IPS-15b (cell line): ENCODE measurements at regions not wholly inside any gene's neighbourhood (a gene's known extent, or its start where the extent isn't known, plus 50 kb on each side); places are given as distances from the start of the nearest gene placed in this dataset.

Source experiments
- H3K27me3 ChIP-seq: one replicate; pipeline ENCODE4 v1.6.1; 2013; ENCODE audit warnings: low read length; ENCODE audit not compliant: control insufficient read depth, insufficient read depth
- H3K36me3 ChIP-seq: one replicate; pipeline ENCODE4 v1.6.1; 2013; ENCODE audit warnings: low read length; ENCODE audit not compliant: control insufficient read depth, insufficient read depth
- H3K4me1 ChIP-seq: one replicate; pipeline ENCODE4 v1.6.1; 2013; ENCODE audit warnings: mild to moderate bottlenecking, low read length; ENCODE audit not compliant: control insufficient read depth, insufficient read depth
- H3K4me3 ChIP-seq: one replicate; pipeline ENCODE4 v1.5.1; 2013; ENCODE audit warnings: low read depth, low read length
- H3K9ac ChIP-seq: one replicate; pipeline ENCODE4 v1.6.1; 2013; ENCODE audit warnings: low read depth, mild to moderate bottlenecking, low read length
- H3K9me3 ChIP-seq: one replicate; pipeline ENCODE4 v1.6.1; 2013; ENCODE audit warnings: mild to moderate bottlenecking, low read length; ENCODE audit not compliant: control insufficient read depth, insufficient read depth

- no peaks in the 10 kb centered on the region for H3K9me3 ChIP-seq
- H3K4me3 ChIP-seq: no peak overlapping the region
- H3K27me3 ChIP-seq: no peaks in the 10 kb centered on the region
- H3K36me3 ChIP-seq: no peaks in the 10 kb centered on the region
- H3K4me1 ChIP-seq: peaks cover 29% of the 10 kb centered on the region
- no peak overlapping the region for H3K9ac ChIP-seq
Measured at GRCh38 chr5:89706731-89707130, 702.8 kb downstream of the CETN3 start.

- Histone ChIP-seq H3K9me3 (no peaks in the 10 kb centered on the region), H3K4me3 (no peak overlapping the region), H3K9ac (no peak overlapping the region), H3K36me3 (no peaks in the 10 kb centered on the region), H3K27me3 (no peaks in the 10 kb centered on the region), H3K4me1 (peaks cover 29% of the 10 kb centered on the region)
Measured at GRCh38 chr5:89703817-89704216, 705.7 kb downstream of the CETN3 start.

DNA sequence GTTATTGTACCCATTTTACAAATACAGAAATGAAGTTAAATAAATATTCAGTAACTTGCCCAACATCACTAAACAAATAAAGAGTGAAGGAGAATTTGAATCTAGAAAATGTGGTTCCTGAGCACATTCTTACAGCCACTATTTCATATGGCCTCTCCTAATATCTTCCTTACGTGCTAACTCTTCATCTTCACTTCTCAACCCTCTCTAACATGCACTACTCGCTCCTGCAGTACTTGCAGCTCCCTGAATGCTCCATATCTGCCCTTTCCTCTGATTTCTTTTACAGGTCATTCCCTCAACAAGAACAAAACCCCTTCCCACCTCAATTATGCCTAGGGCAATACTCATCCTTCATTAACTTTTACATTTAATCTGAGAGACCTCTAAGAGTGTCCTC, 711.5 kb downstream of the CETN3 start:
- Histone ChIP-seq H3K9ac (no peak overlapping the region), H3K4me3 (no peak overlapping the region), H3K27me3 (no peaks in the 10 kb centered on the region), H3K9me3 (no peaks in the 10 kb centered on the region), H3K4me1 (peaks cover 8% of the 10 kb centered on the region), H3K36me3 (no peaks in the 10 kb centered on the region)

GRCh38 chr5:89697581-89697980, 712.0 kb downstream of the CETN3 start:
- no peaks in the 10 kb centered on the region for H3K27me3 ChIP-seq
- no peak overlapping the region for H3K4me3 ChIP-seq
- peaks cover 8% of the 10 kb centered on the region for H3K4me1 ChIP-seq
- H3K36me3 ChIP-seq: no peaks in the 10 kb centered on the region
- no peaks in the 10 kb centered on the region for H3K9me3 ChIP-seq
- no peak overlapping the region for H3K9ac ChIP-seq

DNA sequence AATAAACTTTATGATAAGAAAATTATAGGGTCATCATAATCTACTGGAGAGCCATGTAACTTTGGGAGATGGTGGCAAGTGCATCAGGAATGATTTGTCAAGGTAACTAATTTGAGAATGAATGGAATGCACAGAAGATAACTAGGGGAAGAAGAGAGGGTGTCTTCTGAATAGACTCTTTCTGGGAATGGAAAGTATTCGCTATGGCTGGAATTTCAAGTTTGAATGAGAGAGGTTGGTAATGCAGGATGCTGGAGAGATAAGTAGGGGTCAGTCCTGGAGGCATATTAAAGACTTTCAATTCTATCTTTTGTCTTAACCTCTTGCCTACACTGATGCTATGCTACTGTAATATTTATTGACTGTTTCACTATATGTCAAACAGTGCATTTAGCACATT, 714.2 kb downstream of the CETN3 start:
- no peak overlapping the region for H3K4me3 ChIP-seq
- H3K4me1 ChIP-seq: peaks cover 8% of the 10 kb centered on the region
- no peak overlapping the region for H3K9ac ChIP-seq
- no peaks in the 10 kb centered on the region for H3K9me3 ChIP-seq
- H3K27me3 ChIP-seq: no peaks in the 10 kb centered on the region
- no peaks in the 10 kb centered on the region for H3K36me3 ChIP-seq

DNA sequence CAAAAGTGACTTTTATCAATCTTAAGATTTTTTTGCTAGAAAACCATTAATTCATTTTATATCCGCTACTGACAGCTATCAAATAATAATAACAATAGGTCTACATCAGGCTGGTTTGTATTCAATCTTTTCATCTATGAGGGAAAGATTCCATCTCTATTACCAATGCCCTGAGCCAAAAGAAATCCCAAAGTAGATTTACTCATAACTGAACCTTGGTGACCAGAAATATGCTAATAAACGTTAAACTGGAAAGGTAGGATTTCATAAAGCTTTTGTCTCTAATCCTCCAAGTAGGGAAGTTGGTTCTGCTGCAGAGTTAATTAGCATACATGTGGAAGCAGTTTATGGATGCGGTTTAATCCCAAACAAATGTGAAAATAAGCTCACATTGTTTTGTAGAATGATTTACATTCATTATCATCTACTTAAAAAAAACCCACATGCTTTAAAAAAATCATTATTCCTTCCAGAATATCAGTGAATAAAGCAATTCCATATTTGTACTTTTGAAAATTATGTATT, 715.5 kb downstream of the CETN3 start:
- Histone ChIP-seq H3K4me1 (peaks cover 8% of the 10 kb centered on the region), H3K9me3 (no peaks in the 10 kb centered on the region), H3K36me3 (no peaks in the 10 kb centered on the region), H3K9ac (no peak overlapping the region), H3K4me3 (no peak overlapping the region), H3K27me3 (no peaks in the 10 kb centered on the region)

GRCh38 chr5:89690331-89690730, 719.2 kb downstream of the CETN3 start:
- H3K4me1 ChIP-seq: peaks cover under 1% of the 10 kb centered on the region
- no peaks in the 10 kb centered on the region for H3K9me3 ChIP-seq
- no peak overlapping the region for H3K9ac ChIP-seq
- no peak overlapping the region for H3K4me3 ChIP-seq
- no peaks in the 10 kb centered on the region for H3K36me3 ChIP-seq
- no peaks in the 10 kb centered on the region for H3K27me3 ChIP-seq

GRCh38 chr5:89686081-89686765, 723.3 kb downstream of the CETN3 start:
- no peaks in the 10 kb centered on the region for H3K27me3 ChIP-seq

GRCh38 chr5:89676634-89677033, 732.9 kb downstream of the CETN3 start:
- Histone ChIP-seq H3K9ac (no peak overlapping the region), H3K9me3 (no peaks in the 10 kb centered on the region), H3K27me3 (no peaks in the 10 kb centered on the region), H3K4me1 (peaks cover 3% of the 10 kb centered on the region), H3K4me3 (no peak overlapping the region), H3K36me3 (no peaks in the 10 kb centered on the region)

More at GRCh38 chr5:89686081-89686765, 723.3 kb downstream of the CETN3 start:
- Histone ChIP-seq H3K36me3 (no peaks in the 10 kb centered on the region), H3K4me3 (no peak overlapping the region), H3K9me3 (no peaks in the 10 kb centered on the region), H3K4me1 (no peaks in the 10 kb centered on the region), H3K9ac (no peak overlapping the region)

GRCh38 chr5:89673019-89673418, 736.5 kb downstream of the CETN3 start:
- Histone ChIP-seq H3K36me3 (no peaks in the 10 kb centered on the region), H3K9me3 (no peaks in the 10 kb centered on the region), H3K9ac (no peak overlapping the region), H3K27me3 (no peaks in the 10 kb centered on the region), H3K4me3 (no peak overlapping the region), H3K4me1 (peaks cover 3% of the 10 kb centered on the region)

DNA sequence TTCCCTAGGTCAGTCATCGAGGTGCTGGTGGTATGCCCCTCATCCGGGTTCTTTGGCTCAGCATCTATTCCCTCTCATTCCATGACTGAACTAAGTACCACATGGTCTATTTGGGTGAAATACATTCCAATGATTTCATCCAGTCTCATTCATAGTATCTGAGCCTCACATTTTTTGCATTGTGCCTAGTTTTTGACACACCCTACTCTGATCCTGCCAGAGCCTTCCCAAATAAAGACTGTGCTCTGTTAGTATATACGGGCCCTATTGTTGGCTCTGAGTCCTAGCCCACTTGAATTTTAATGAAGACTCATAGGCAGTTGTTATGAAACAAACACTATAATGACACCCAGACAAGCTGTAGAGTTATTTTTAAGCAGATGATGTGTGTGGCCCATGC, 740.7 kb downstream of the CETN3 start:
- no peaks in the 10 kb centered on the region for H3K36me3 ChIP-seq
- H3K9ac ChIP-seq: no peak overlapping the region
- no peaks in the 10 kb centered on the region for H3K27me3 ChIP-seq
- H3K4me3 ChIP-seq: no peak overlapping the region
- peaks cover 3% of the 10 kb centered on the region for H3K4me1 ChIP-seq
- H3K9me3 ChIP-seq: no peaks in the 10 kb centered on the region

DNA sequence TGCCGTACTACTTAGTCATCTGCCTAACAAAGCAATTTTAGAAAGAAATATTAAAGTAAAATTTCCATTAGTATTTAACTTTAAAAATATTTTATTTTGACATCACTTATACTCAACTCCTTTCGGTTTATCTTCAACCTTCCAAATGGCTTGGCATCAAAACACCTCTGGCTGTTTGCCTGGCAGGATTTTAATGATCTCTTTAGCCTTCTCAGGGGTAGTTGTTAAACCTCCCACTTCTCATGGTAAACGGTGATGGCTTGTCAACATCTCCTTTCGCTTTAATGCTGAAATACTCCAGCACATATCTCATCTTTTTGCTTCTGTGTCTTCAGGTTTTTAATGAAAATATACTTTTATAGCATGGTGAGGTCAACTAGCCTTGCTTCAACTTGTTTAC, 747.1 kb downstream of the CETN3 start:
- Histone ChIP-seq H3K4me1 (no peaks in the 10 kb centered on the region), H3K9me3 (no peaks in the 10 kb centered on the region)

More for the DNA sequence above, 747.1 kb downstream of the CETN3 start:
- Histone ChIP-seq H3K4me3 (no peak overlapping the region), H3K27me3 (no peaks in the 10 kb centered on the region), H3K36me3 (no peaks in the 10 kb centered on the region), H3K9ac (no peak overlapping the region)
